OCI-LY7 (cell line): ENCODE measurements at regions not wholly inside any gene's neighbourhood (a gene's known extent, or its start where the extent isn't known, plus 50 kb on each side); places are given as distances from the start of the nearest gene placed in this dataset.

ENCODE experiments used
- BruUV-seq: library from RNA; stranded (reverse); fragments of 400-500 nt; replicated peaks from 2 replicates; lab custom pipeline; 2021; lab: Mats Ljungman, UMichigan
- CTCF ChIA-PET: fragments of 300-600 bp; sonication (Branson Sonifier 250); formaldehyde crosslinking; loops from one replicate; lab custom pipeline; 2022; ENCODE audit warnings: antibody characterized with exemption; ENCODE audit not compliant: unreplicated experiment; lab: Charles Lee
- POLR2A ChIA-PET: fragments of 300-600 bp; sonication (Branson Sonifier 250); formaldehyde crosslinking; loops from one replicate; lab custom pipeline; 2022; ENCODE audit warnings: antibody characterized with exemption; lab: Charles Lee
- DNase-seq: peaks from one replicate; pipeline ENCODE4 v3.0.0-alpha.2; 2015; ENCODE audit warnings: low spot score
- H2AFZ ChIP-seq: fragments of 200-600 bp; sonication (generic), shearing (Covaris generic); 2 replicates; pipeline ENCODE4 v1.6.1; 2014; ENCODE audit warnings: mild to moderate bottlenecking, antibody characterized with exemption, low read length, moderate library complexity
- H3K27ac ChIP-seq: fragments of 200-600 bp; sonication (generic); 2 replicates; pipeline ENCODE4 v1.5.1; 2014; ENCODE audit warnings: mixed run types, low read depth, mild to moderate bottlenecking, moderate library complexity, low read length, inconsistent platforms; ENCODE audit not compliant: poor library complexity, severe bottlenecking
- H3K36me3 ChIP-seq: fragments of 200-600 bp; sonication (generic); 2 replicates; pipeline ENCODE4 v1.6.1; 2014; ENCODE audit warnings: mild to moderate bottlenecking, antibody characterized with exemption, low read length, moderate library complexity, mixed read lengths; ENCODE audit not compliant: insufficient read depth
- H3K4me1 ChIP-seq: fragments of 200-600 bp; sonication (generic); 2 replicates; pipeline ENCODE4 v1.5.1; 2014; ENCODE audit warnings: mild to moderate bottlenecking, low read length; ENCODE audit not compliant: insufficient read depth, poor library complexity, severe bottlenecking
- H3K4me2 ChIP-seq: fragments of 200-600 bp; sonication (generic); 2 replicates; pipeline ENCODE4 v1.6.1; 2014; ENCODE audit warnings: mild to moderate bottlenecking, low read length
- H3K4me3 ChIP-seq: fragments of 200-600 bp; sonication (generic); 2 replicates; pipeline ENCODE4 v1.5.1; 2014; ENCODE audit warnings: mild to moderate bottlenecking, low read depth, low read length; ENCODE audit not compliant: poor library complexity, severe bottlenecking
- H3K79me2 ChIP-seq: fragments of 200-600 bp; sonication (generic); 2 replicates; pipeline ENCODE4 v1.6.1; 2016; ENCODE audit warnings: low read depth, mild to moderate bottlenecking, low read length, moderate library complexity, mixed read lengths; ENCODE audit not compliant: insufficient read depth
- H3K9me2 ChIP-seq: fragments of 200-600 bp; sonication (generic); 2 replicates; pipeline ENCODE4 v1.6.1; 2016; ENCODE audit warnings: mild to moderate bottlenecking, low read length, mixed read lengths; ENCODE audit not compliant: insufficient read depth
- H3K9me3 ChIP-seq: fragments of 200-600 bp; sonication (generic); 2 replicates; pipeline ENCODE4 v1.6.1; 2014; ENCODE audit warnings: mild to moderate bottlenecking, mixed run types, low read length, mixed read lengths
- H4K20me1 ChIP-seq: fragments of 200-600 bp; sonication (generic); 2 replicates; pipeline ENCODE4 v1.6.1; 2014; ENCODE audit warnings: mild to moderate bottlenecking, antibody characterized with exemption, low read length, moderate library complexity, mixed read lengths; ENCODE audit not compliant: insufficient read depth
- EZH2phosphoT487 ChIP-seq: fragments of 200-600 bp; sonication (generic); IDR thresholded peaks from 2 replicates; pipeline ENCODE4 v1.6.1; 2018; ENCODE audit warnings: low read depth, borderline replicate concordance, mild to moderate bottlenecking, mixed run types, antibody characterized with exemption, low read length, moderate library complexity, mixed read lengths
- intact Hi-C: fragments of 100-400 bp; cut with micrococcal nuclease; formaldehyde crosslinking; loops from one replicate; pipeline ENCODE4 v1.10.0; 2022; ENCODE audit not compliant: unreplicated experiment
- TF ChIP-seq, protein P1 (sequence below): fragments of 200-600 bp; sonication (generic); conservative IDR thresholded peaks from 2 replicates; pipeline ENCODE4 v1.5.1; 2014; ENCODE audit warnings: mild to moderate bottlenecking, antibody characterized with exemption, low read length, moderate library complexity, mixed read lengths

DNA sequence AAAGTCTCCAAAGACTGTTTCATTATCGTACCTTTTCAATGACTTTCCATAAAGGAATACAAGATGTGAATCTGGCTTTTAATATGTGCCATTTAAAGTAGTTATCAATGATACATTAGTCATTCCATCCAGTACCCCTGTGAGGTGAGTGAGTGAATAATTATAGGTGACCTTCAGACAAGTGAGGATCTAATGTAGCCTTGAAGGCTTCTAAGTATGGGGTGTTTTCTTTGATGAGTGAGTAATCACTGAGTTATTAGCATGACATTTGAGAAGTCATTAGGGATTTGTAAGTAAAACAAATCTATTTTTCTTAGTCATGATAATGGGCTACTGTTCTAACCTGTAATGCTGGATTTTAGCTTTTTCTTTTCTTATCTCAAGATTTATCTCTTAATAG is 831.4 kb downstream of the ADGRL2 start:
- Histone ChIP-seq H3K9me3 (no peaks in the 10 kb centered on the region), H3K36me3 (no peaks in the 10 kb centered on the region), H3K4me3 (no peak overlapping the region), H3K4me1 (no peaks in the 10 kb centered on the region), H3K27ac (no peak overlapping the region), H3K9me2 (no peaks in the 10 kb centered on the region), H3K79me2 (no peaks in the 10 kb centered on the region), H4K20me1 (no peaks in the 10 kb centered on the region), H2AFZ (no peak overlapping the region), H3K4me2 (no peak overlapping the region)
- BruUV-seq: no TSS peak
- intact Hi-C loops: no loop called here
- ChIA-PET CTCF (no interaction called here), POLR2A (interaction anchor here (0.8 kb wide), 1 partner anchor 69 kb away, joined by 3 read pairs; no protein-coding TSS in a partner anchor)
- DNase-seq: no peak
- TF ChIP-seq EZH2phosphoT487: no peak
- TF ChIP-seq, protein P1, sequence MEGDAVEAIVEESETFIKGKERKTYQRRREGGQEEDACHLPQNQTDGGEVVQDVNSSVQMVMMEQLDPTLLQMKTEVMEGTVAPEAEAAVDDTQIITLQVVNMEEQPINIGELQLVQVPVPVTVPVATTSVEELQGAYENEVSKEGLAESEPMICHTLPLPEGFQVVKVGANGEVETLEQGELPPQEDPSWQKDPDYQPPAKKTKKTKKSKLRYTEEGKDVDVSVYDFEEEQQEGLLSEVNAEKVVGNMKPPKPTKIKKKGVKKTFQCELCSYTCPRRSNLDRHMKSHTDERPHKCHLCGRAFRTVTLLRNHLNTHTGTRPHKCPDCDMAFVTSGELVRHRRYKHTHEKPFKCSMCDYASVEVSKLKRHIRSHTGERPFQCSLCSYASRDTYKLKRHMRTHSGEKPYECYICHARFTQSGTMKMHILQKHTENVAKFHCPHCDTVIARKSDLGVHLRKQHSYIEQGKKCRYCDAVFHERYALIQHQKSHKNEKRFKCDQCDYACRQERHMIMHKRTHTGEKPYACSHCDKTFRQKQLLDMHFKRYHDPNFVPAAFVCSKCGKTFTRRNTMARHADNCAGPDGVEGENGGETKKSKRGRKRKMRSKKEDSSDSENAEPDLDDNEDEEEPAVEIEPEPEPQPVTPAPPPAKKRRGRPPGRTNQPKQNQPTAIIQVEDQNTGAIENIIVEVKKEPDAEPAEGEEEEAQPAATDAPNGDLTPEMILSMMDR: no peak

DNA sequence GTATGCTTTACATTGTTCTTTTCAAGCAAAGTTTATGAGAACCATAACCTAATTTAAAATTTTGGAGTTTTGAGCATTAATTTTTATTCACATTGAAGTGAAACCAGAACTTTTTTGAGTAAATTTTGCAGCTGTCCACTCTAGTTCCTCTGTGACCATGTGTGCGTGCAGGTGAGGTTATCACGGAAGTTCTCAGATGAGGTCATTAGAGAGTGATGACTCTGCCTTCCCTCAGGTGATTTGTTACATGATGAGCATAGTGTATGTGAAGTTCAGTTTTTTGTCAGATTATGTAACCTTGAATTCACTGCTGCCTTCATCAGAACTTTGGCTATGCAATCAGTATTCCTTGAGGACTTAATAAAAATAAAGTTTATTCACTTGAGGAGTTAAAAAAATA is 828.2 kb downstream of the ADGRL2 start:
- Histone ChIP-seq H3K79me2 (no peaks in the 10 kb centered on the region), H3K9me3 (peaks cover 9% of the 10 kb centered on the region), H2AFZ (no peak overlapping the region), H3K9me2 (no peaks in the 10 kb centered on the region), H3K36me3 (no peaks in the 10 kb centered on the region), H3K4me1 (no peaks in the 10 kb centered on the region), H4K20me1 (no peaks in the 10 kb centered on the region), H3K4me3 (no peak overlapping the region), H3K27ac (no peak overlapping the region), H3K4me2 (no peak overlapping the region)
- intact Hi-C loops: no loop called here
- no peak for DNase-seq
- no TSS peak for BruUV-seq
- POLR2A ChIA-PET: no interaction called here
- TF ChIP-seq, protein P1: no peak
- TF ChIP-seq EZH2phosphoT487: no peak
- CTCF ChIA-PET: no interaction called here

DNA sequence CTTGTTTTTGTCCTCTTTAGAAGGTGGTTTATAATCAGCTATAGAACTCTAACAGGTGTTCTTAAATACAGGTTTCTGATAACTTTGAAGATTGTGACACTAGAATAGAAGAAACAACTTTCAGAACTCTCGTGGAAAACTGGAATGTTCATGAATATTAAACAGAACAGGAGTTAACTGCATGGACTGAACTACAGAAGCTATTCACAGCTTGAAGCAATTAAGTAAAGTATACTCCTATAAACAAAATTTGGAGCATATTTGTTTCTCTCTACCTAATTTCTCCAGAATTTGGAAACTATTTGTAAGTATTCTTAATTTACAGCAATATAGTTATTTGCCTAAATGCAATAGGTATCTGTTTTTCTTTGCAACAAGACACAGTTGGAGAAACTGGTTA is 824.8 kb downstream of the ADGRL2 start:
- H3K4me2 ChIP-seq: no peak overlapping the region
- no peaks in the 10 kb centered on the region for H3K9me2 ChIP-seq
- no peaks in the 10 kb centered on the region for H4K20me1 ChIP-seq
- intact Hi-C loops: no loop called here
- H3K27ac ChIP-seq: no peak overlapping the region
- no TSS peak for BruUV-seq
- TF ChIP-seq, protein P1: no peak
- TF ChIP-seq EZH2phosphoT487: no peak
- no peak overlapping the region for H2AFZ ChIP-seq
- no peaks in the 10 kb centered on the region for H3K36me3 ChIP-seq
- H3K79me2 ChIP-seq: no peaks in the 10 kb centered on the region
- peak; percentile 2 for DNase-seq
- CTCF ChIA-PET: no interaction called here
- peaks cover 9% of the 10 kb centered on the region for H3K9me3 ChIP-seq
- POLR2A ChIA-PET: interaction anchor here (0.6 kb wide), 1 partner anchor 11 kb away, joined by 4 read pairs; no protein-coding TSS in a partner anchor
- no peaks in the 10 kb centered on the region for H3K4me1 ChIP-seq
- no peak overlapping the region for H3K4me3 ChIP-seq
